ENCODE measurements at regions not wholly inside any gene's neighbourhood (a gene's known extent, or its start where the extent isn't known, plus 50 kb on each side); places are given as distances from the start of the nearest gene placed in this dataset.

DNA sequence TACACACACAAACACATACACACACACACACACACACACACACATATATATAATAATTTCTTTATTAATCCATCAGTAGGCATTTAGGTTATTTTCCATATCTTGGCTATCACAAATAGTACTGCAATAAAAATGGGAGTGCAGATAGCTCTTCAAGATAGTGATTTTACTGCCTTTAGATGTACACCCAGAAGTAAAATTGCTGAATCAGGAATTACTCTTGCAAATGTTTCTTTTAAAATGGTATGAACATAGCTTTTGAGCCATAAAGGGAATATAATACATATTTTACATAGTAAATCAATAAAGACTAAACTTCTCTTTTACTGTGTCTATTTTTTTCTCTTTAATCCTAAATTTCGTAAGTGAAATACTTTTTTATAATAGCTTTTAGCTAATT lies 1251.1 kb downstream of the ZPLD1 start:
- Histone ChIP-seq H3K27ac (ENCODE audit: low read depth, low read length) (no peak overlapping the region), H3K18ac (ENCODE audit: extremely low read depth, low read length) (no peak overlapping the region), H2BK12ac (ENCODE audit: low read depth, low read length) (no peak overlapping the region), H3K4me2 (ENCODE audit: insufficient read depth in 1 of 2, low read depth in 2 of 2, low read length in 2 of 2) (no peak overlapping the region), H3K27me3 (replicated peaks in 1 of 4; ENCODE audit: control insufficient read depth in 3 of 4, extremely low read depth in 1 of 4, insufficient read depth in 3 of 4, low read length in 3 of 4) (no peaks in the 10 kb centered on the region), H4K5ac (ENCODE audit: insufficient read length, low read depth, low read length) (no peak overlapping the region), H3K79me2 (ENCODE audit: control insufficient read depth in 1 of 2, insufficient read depth in 2 of 2, low read length in 2 of 2) (no peaks in the 10 kb centered on the region), H3K36me3 (ENCODE audit: control insufficient read depth in 2 of 4, insufficient read depth in 4 of 4, low read length in 3 of 4) (no peaks in the 10 kb centered on the region), H3K23me2 (ENCODE audit: low read depth, low read length) (no peaks in the 10 kb centered on the region), H3K4me1 (replicated peaks in 1 of 4; ENCODE audit: control insufficient read depth in 3 of 4, insufficient read depth in 4 of 4, low read length in 3 of 4) (no peaks in the 10 kb centered on the region), H3K9ac (replicated peaks in 1 of 4; ENCODE audit: extremely low read depth in 1 of 4, low read depth in 3 of 4, low read length in 3 of 4) (no peak overlapping the region), H3K4me3 (ENCODE audit: extremely low read depth in 1 of 4, insufficient read depth in 2 of 4, low read depth in 3 of 4, low read length in 4 of 4) (no peak overlapping the region), H3K23ac (ENCODE audit: insufficient read length) (no peak overlapping the region), H2BK15ac (ENCODE audit: low read length) (no peak overlapping the region), H3K56ac (replicated peaks; ENCODE audit: insufficient read length, low read depth, low read length) (no peak overlapping the region), H3K4ac (replicated peaks; ENCODE audit: insufficient read length, low read depth, low read length) (no peak overlapping the region), H2AK5ac (ENCODE audit: low read depth, low read length) (no peak overlapping the region), H2BK5ac (ENCODE audit: low read depth, low read length) (no peak overlapping the region), H4K91ac (replicated peaks; ENCODE audit: insufficient read length, low read length) (no peak overlapping the region), H2AFZ (ENCODE audit: low read length) (no peak overlapping the region), H3K14ac (ENCODE audit: insufficient read length) (no peak overlapping the region), H3K79me1 (ENCODE audit: low read depth, low read length) (no peaks in the 10 kb centered on the region), H4K20me1 (replicated peaks in 1 of 2; ENCODE audit: control insufficient read depth in 1 of 2, insufficient read depth in 2 of 2, low read length in 2 of 2) (no peaks in the 10 kb centered on the region), H4K8ac (ENCODE audit: extremely low read depth, insufficient read depth, low read length) (no peak overlapping the region), H2BK20ac (ENCODE audit: low read length) (no peak overlapping the region), H2BK120ac (replicated peaks; ENCODE audit: low read depth, low read length) (no peak overlapping the region), H3K9me3 (ENCODE audit: insufficient read depth in 2 of 2, low read depth in 1 of 2, low read length in 1 of 2) (no peaks in the 10 kb centered on the region)
- peak; percentile 21; the same call in 1 of the 2 replicates for TF ChIP-seq MAFK (IDR thresholded peaks at IDR 0.05; ENCODE audit: low read depth, low read length)
- TF ChIP-seq CBX8 (IDR thresholded peaks at IDR 0.05; ENCODE audit: borderline replicate concordance, low read depth, low read length): no peak
- DNase-seq (ENCODE audit: low read depth in 1 of 2, low spot score in 2 of 2) (no peak), FAIRE-seq (no peak)
- POLR2A ChIA-PET (ENCODE audit: partially characterized antibody): no interaction called here
- CTCF ChIA-PET (ENCODE audit: partially characterized antibody): interaction anchor here (0.6 kb wide), 1 partner anchor 17 kb away, joined by 3 read pairs; no protein-coding TSS in a partner anchor
- 0% methylated on average over 1 of the region's 1 CpG; no CpG with 5 or more reads in 1 of the 2 experiments for WGBS, 2 experiments (ENCODE audit: extremely low coverage in 1 of 2, insufficient coverage in 1 of 2, insufficient read length in 1 of 2, insufficient replicate concordance in 2 of 2, low coverage in 1 of 2, low lambda C conversion rate in 2 of 2, missing lambda C conversion rate in 1 of 2)
